ENCODE measurements at regions not wholly inside any gene's neighbourhood (a gene's known extent, or its start where the extent isn't known, plus 50 kb on each side); places are given as distances from the start of the nearest gene placed in this dataset.
"Not testable (repeated sequence)": the region's sequence is repeated elsewhere in the genome, so short reads cannot be mapped to it uniquely, and the experiment has no call there.

- not testable (repeated sequence) for DNase-seq (ENCODE audit: low read depth)
Measured at GRCh38 chr4:126922328-126922938, 710.3 kb upstream of the INTU start.

DNA sequence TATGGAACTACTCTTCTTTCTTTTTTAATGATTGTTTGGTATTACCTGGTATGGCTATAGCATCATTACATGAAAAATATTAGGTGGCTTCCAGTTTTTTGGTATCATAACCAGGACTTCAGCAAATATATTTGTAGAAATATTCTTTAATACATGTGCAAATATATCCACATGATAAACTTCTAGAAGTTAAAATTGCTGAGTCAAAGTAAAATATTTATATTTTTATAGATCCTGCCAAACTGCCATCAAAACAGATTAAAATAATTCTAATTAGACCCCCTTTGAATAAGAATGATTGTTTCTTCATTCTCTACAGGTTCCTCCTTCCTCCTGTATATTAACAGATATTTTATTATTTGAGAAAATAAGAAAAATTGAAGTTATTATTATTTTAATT is 708.5 kb upstream of the INTU start:
- DNase-seq (ENCODE audit: low read depth): no peak

DNA sequence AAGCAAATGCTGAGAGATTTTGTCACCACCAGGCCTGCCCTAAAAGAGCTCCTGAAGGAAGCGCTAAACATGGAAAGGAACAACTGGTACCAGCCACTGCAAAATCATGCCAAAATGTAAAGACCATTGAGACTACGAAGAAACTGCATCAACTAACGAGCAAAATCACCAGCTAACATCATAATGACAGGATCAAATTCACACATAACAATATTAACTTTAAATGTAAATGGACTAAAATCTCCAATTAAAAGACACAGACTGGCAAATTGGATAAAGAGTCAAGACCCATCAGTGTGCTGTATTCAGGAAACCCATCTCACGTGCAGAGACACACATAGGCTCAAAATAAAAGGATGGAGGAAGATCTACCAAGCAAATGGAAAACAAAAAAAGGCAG is 702.7 kb upstream of the INTU start:
- not testable (repeated sequence) for DNase-seq (ENCODE audit: low read depth)

- no peak for DNase-seq (ENCODE audit: low read depth)
Measured at GRCh38 chr4:126935801-126936200, 697.0 kb upstream of the INTU start.

GRCh38 chr4:126937342-126937741 is 695.4 kb upstream of the INTU start:
- no peak for DNase-seq (ENCODE audit: low read depth)

GRCh38 chr4:126937846-126938422 is 694.8 kb upstream of the INTU start:
- no peak for DNase-seq (ENCODE audit: low read depth)

- no peak for DNase-seq (ENCODE audit: low read depth)
Measured at GRCh38 chr4:126939401-126939800, 693.4 kb upstream of the INTU start.

GRCh38 chr4:126947536-126947935 is 685.2 kb upstream of the INTU start:
- no peak for DNase-seq (ENCODE audit: low read depth)

DNA sequence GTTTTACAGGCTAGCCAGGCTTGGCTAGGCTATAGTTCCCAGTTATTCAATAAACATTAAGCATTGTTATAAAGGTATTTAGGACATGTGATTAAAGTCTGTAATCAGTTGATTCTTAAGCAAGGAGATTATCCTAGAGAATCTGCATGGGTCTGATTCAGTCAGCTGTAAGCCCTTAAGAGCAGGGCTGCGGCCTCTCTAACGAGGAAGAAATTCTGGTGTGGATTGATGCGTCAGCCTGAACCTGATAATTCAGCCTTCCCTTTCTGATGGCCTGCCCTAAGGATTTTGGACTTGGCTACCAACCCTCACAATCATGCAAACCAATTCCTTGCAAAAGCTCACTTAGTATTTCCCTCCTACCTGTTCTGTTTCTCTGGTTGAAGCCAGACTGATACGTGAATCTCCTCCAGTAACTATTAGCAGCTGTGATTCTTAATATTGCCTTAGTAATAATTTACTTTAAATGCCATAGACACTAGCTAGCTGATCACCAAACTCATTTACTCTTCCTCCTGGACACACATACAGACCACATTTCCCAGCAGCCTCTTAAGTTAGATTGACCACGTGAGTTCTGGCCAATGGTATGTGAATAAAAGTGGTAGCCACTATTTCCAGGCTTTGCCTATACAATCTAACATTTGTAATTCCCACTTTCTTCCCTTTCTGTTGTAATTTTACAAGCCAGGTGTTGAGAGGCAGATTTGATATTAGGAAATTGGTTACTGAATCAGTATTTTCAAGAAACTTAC is 678.0 kb upstream of the INTU start:
- DNase-seq (ENCODE audit: low read depth): no peak

DNA sequence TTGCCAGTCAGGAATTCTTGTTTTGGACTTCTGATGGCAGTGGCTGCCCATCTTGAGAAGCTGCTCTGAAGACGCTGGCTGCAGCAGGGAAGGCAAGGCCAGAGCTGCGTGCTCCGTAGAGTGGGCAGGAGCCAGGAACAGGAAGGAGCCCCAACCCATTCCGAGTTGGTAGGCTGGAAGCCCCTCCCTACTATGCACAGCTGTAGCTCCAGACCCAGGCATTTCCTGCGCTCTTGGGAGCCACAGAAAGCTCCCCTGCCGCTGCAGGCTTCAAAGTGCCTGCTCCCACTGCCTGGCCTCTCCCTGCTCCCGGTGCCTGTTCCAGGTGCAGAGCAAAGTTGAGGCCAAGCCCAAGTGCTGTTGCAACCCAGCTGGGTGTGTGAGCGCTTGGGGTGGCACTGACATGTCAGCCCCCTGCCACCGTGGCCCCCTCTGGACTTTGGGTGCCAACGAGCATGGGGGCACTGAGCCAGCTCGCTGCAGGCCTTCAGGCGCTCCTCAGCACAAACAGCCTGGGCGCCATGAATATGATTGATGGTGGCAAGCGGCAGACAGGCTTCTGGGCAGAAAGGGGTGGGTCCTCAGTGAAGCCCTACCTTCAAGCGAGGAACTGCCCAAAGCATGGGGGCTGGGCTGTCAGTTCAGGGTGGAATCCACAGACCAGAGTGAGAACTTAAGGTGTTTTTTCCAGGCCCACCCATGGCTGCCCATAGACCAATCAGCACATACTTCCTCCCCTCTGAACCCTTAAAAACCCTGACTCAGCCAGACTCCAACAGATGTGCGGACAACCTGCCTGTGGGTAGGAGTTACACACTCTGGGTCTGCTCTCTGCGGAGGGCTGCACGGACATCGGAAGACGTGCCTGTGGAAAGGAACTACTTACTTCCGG is 677.2 kb upstream of the INTU start:
- DNase-seq (ENCODE audit: low read depth): no peak

GRCh38 chr4:126956184-126956897 is 676.4 kb upstream of the INTU start:
- no peak for DNase-seq (ENCODE audit: low read depth)

DNA sequence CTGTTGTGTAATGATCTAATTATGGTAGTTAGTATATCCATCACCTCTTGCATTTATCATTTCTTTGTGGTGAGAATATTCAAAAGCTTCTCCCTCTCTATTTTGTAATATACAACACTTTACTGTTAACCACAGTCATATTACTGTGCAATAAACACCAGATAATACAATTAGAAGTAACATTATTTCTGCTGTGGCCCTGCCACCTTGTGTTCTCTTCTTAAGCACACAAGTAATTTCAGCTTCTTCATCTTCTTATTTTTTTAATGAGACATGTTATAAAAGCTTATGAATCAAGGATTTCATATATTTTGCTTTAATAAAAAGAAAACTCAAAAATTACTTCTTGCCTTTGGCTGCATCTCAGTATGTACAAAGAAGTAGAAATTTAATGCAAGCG is 675.2 kb upstream of the INTU start:
- DNase-seq (ENCODE audit: low read depth): no peak

DNA sequence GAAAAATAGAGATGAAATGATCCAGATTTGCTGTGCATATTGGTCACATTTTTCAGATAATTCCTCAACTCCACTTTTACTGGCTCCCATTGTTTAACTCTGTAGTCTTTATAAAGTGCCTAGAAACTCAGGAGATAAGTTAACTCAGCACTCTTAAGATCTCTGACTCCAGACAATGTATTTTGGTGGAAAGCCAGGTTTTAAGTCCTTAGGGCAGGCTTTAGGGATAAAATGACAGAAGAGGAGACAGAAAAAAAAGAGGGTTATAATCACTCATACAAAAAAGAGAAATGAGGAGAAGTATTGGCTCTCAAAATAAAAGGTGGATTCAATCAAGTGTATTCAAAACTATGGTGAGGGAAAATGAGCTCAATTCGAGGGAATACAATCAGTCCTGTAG is 674.8 kb upstream of the INTU start:
- DNase-seq (ENCODE audit: low read depth): no peak

DNA sequence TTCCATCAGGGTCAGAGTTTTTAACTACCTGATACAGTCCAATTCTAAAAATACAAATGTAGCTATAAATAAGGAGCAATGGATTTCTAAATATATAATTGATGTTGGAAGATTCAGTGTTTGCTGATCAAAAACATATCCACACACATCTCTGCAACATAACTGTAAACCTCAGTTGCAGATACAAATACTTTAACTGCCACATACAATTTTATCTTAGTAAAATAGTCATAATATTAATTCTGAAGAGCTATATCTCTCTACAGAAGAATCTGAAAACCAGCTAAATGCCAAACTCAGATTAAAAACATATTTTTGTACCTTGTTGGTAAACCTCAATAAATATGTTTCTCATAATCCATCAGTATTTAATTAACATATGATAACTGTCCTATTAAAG is 674.3 kb upstream of the INTU start:
- DNase-seq (ENCODE audit: low read depth): no peak

DNA sequence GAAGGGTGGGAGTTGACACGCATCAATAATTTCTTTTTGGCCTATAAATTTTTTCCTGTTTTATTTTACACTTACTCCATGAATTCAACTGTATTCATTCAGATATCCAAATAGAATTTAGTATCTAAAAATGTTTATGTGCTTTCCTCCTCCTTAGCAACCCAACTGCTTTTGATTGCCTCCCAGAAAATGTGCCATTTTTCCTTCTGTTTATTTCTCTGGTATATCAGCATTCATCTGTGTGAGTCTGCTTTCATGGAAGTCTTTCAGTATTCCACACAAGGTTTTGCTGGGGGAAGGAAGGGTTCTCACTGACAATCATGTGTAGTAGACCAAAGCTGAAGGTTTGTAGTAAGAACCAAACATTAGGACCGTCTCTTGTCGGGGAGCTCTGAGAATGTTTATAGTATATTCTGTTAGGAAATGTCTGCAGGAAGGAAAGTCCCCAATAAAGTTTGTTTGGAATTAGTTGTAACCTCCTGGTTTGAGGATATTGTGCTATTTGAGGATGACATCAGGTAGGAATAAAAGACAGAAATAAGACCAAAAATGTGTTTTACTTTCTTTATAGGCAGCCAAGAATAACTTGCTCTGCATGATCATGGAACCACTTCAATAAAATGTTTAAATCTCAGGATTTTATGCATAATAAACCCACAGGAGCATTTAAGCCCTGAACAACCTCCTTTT is 673.6 kb upstream of the INTU start:
- DNase-seq (ENCODE audit: low read depth): no peak

DNA sequence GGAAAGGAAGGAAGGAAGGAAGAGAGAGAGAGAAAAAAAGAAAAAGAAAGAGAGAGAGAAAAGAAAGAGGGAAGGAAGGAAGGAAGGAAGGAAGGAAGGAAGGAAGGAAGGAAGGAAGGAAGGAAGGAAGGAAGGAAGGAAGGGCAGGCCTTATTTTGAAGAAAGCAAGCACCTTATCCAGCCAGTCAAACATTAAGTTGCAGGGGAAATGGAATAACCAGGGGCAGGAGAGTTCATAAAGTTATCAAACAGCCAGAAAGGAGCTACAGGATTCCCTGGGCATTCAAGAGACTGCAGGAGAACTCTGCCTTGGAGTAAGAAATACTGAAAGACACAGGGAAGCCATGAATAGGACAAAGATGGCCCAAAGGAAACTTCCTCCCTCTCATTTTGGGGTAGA is 672.0 kb upstream of the INTU start:
- no peak for DNase-seq (ENCODE audit: low read depth)

GRCh38 chr4:126961661-126962060 is 671.1 kb upstream of the INTU start:
- DNase-seq (ENCODE audit: low read depth): no peak

GRCh38 chr4:126965877-126966276 is 666.9 kb upstream of the INTU start:
- no peak for DNase-seq (ENCODE audit: low read depth)

DNA sequence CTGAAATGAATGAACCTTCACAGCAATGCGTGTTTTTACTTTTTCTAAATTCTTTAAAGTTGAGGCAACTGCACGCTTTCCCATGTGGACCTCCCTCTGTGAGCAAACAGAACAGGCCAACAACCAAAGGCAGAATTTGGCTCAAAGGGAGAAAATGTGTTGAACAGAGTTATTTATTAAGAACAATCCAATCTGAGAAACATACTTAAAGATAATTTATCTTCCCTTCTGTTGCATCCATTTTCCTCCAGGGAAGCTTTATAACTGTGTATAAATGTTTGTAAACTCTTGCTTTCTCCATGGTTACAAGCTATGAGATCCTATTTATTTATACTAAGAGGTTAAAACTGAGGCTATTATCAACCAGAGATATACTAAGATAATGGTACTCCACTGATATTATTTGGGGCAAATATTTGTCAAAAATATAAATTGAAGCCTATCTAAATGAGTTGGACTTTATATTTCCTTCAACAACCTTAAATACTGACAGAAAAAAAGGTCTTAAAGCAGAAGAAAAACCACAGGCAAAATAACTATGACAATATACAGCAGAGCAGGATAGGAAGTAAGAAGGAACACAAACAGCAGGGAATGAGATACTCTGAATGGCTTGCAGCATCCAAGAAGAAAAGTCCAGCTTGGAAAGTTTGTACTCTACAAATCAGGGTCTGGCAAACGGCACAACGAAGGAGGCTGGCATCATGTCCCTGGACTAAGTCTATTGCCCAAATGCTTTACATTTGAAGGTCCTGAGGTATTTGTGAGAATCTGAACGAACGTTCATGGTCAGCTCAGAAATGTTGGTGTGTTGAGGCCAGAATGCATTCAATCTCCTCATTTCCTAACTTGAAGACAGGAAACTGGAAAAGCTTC is 663.2 kb upstream of the INTU start:
- no peak for DNase-seq (ENCODE audit: low read depth)

DNA sequence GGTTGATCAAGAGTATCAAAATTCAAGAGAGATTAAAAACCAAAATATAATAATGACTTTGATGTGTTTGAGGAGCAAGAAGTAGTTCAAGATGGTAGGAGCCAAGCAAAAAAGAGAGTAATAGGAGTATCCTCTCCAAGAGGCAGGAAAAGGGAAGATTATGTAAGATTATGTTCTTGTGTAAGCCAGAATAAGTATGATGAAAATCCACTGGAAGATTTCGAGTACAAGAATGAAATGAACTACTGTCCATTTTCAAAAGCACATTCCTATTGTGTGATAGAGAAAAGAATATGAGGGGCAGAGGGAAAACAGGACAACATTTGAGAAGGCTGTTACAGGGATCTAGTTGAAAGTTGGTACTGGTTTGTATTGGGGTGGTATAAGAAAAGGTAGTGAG is 659.6 kb upstream of the INTU start:
- no peak for DNase-seq (ENCODE audit: low read depth)

Data from activated T-cell treated with anti-CD3 and anti-CD28 coated beads for 24 hours (primary cell).